Activated naive CD8-positive, alpha-beta T cell treated with anti-CD3 and anti-CD28 coated beads, Interleukin-2, amount 50 U/mL, for 24 hours (primary cell): ENCODE measurements at regions not wholly inside any gene's neighbourhood (a gene's known extent, or its start where the extent isn't known, plus 50 kb on each side); places are given as distances from the start of the nearest gene placed in this dataset.
"Not testable (repeated sequence)": the region's sequence is repeated elsewhere in the genome, so short reads cannot be mapped to it uniquely, and the experiment has no call there.

ENCODE experiments used
- ATAC-seq: fragments of 150-1000 bp; cut with Tn5 transposase; one replicate; pipeline ENCODE4 v1.10.0; 2021
- DNase-seq: peaks from one replicate; pipeline ENCODE4 v3.0.0; 2021
- H3K27ac Mint-ChIP-seq: one replicate; pipeline ENCODE4 v1.8.0; 2021; ENCODE audit warnings: mild to moderate bottlenecking, mixed read lengths
- H3K27me3 Mint-ChIP-seq: one replicate; pipeline ENCODE4 v1.8.0; 2021; ENCODE audit warnings: mixed read lengths
- H3K36me3 Mint-ChIP-seq: one replicate; pipeline ENCODE4 v1.8.0; 2021; ENCODE audit warnings: low read depth, mixed read lengths
- H3K4me1 Mint-ChIP-seq: one replicate; pipeline ENCODE4 v1.8.0; 2021; ENCODE audit warnings: mixed read lengths
- H3K4me3 Mint-ChIP-seq: one replicate; pipeline ENCODE4 v1.8.0; 2021; ENCODE audit warnings: mild to moderate bottlenecking, moderate library complexity, mixed read lengths
- H3K9me3 Mint-ChIP-seq: one replicate; pipeline ENCODE4 v1.8.0; 2021; ENCODE audit warnings: mixed read lengths

DNA sequence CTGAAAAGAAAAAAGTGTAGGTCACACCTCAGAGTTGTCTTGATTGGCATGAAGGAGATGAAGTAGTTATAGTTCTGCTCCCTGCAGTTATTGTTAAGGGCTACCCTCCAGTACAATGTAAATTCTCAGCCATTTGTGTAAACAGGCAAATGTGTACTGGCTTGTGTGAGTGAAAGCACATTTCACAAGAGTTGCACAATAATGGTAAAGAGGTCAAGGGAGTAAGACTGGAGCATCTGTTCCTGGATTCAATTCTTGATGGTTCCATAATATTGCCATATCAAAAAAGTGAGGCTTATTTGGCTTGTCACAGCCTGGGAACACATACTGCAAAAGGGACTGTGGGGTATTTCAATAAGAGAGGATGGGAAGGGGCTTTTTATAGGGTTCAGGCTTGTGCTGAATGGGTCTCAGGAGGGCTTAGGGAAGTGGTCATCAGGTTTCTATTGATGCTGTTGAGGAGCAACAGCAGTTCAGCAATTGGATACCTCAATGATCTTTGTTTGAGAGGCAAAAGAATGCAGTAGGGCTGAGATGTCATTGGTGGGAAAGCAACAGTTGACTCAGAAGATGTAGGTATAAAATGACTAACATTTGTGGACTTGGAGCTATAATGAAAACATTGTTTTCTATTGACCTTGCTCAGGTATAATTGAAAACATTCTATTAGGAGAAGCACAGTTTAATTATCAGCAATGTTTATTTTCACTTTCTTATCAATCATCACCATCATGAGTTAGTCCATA, 402.6 kb downstream of the BCKDHB start:
- H3K4me3 Mint-ChIP-seq: no peak overlapping the region
- no peak overlapping the region for H3K27ac Mint-ChIP-seq
- DNase-seq: no peak
- no peaks in the 10 kb centered on the region for H3K36me3 Mint-ChIP-seq
- H3K4me1 Mint-ChIP-seq: no peaks in the 10 kb centered on the region
- no peaks in the 10 kb centered on the region for H3K9me3 Mint-ChIP-seq
- no peaks in the 10 kb centered on the region for H3K27me3 Mint-ChIP-seq
- no peak for ATAC-seq

DNA sequence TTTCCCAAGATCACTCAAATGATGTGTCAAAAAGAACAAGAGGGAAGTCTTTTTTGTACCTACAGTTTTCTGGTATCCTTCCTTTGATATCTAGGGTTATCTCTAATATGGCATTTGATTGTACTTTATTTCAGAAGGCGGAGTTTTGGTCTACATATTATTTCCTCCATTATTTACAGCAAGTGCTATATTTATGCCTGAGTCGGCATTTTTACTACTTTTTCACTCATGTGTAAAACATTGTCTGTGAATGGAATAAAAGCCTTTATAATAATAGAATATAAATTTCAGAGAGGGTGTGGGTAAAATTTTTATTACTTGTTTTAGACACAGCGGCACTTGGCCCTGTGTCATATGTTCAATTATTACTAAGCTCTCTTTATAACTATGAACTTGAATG, 398.4 kb downstream of the BCKDHB start:
- Mint-ChIP-seq H3K36me3 (no peaks in the 10 kb centered on the region), H3K27me3 (no peaks in the 10 kb centered on the region), H3K4me1 (no peaks in the 10 kb centered on the region), H3K27ac (no peak overlapping the region), H3K9me3 (no peaks in the 10 kb centered on the region), H3K4me3 (no peak overlapping the region)
- DNase-seq: no peak
- no peak for ATAC-seq

GRCh38 chr6:80503660-80504059, 397.2 kb downstream of the BCKDHB start:
- H3K27me3 Mint-ChIP-seq: no peaks in the 10 kb centered on the region
- ATAC-seq (no peak), DNase-seq (no peak)
- no peaks in the 10 kb centered on the region for H3K9me3 Mint-ChIP-seq
- no peaks in the 10 kb centered on the region for H3K4me1 Mint-ChIP-seq
- H3K27ac Mint-ChIP-seq: no peak overlapping the region
- H3K36me3 Mint-ChIP-seq: no peaks in the 10 kb centered on the region
- H3K4me3 Mint-ChIP-seq: no peak overlapping the region

DNA sequence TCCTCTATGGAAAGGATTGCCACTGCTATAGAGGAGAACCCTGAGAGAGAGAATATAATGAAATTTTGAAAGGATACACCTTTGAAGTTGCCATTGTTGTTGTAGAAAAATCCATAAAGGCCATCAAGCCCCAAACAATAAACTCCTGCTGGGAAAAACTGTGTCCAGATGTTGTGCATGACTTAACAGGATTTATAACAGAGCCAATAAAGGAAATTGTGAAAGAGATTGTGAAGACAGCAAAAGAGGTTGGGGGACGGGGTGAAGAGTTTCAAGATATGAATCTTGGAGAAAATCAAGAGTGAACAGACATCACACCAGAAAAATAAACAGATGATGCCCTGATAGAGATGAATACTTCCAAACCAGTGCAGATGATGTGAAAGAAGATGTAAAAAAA, 396.4 kb downstream of the BCKDHB start:
- no peak overlapping the region for H3K4me3 Mint-ChIP-seq
- no peaks in the 10 kb centered on the region for H3K4me1 Mint-ChIP-seq
- no peak overlapping the region for H3K27ac Mint-ChIP-seq
- no peaks in the 10 kb centered on the region for H3K36me3 Mint-ChIP-seq
- ATAC-seq: no peak
- peaks cover 6% of the 10 kb centered on the region for H3K9me3 Mint-ChIP-seq
- DNase-seq: no peak
- H3K27me3 Mint-ChIP-seq: no peaks in the 10 kb centered on the region

DNA sequence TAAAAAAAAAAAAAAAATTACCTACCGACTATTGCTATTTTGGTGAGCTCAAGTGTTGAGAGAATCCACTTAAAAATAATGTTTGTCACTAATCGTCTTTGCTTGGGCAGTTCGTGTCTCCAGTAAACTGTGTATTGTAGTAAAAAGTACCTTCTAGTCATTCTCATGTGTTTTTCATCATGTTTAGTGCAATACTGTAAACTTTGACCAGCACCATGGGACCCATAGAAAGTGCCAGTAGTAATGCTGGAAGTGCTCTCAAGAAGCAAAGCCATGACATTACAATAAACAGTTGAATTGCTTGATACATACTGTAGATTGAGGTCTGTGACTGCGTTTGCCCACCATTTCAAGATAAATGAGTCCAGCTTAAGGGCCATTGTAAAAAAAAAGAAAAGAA, 395.2 kb downstream of the BCKDHB start:
- ATAC-seq: no peak
- H3K27ac Mint-ChIP-seq: no peak overlapping the region
- no peak overlapping the region for H3K4me3 Mint-ChIP-seq

GRCh38 chr6:80497696-80498486, 391.4 kb downstream of the BCKDHB start:
- not testable (repeated sequence) for H3K4me3 Mint-ChIP-seq, H3K27ac Mint-ChIP-seq, H3K9me3 Mint-ChIP-seq, H3K36me3 Mint-ChIP-seq, H3K27me3 Mint-ChIP-seq, ATAC-seq, DNase-seq, H3K4me1 Mint-ChIP-seq

More for the DNA sequence above, 395.2 kb downstream of the BCKDHB start:
- no peak for DNase-seq
- H3K9me3 Mint-ChIP-seq: peaks cover 6% of the 10 kb centered on the region
- H3K27me3 Mint-ChIP-seq: no peaks in the 10 kb centered on the region
- no peaks in the 10 kb centered on the region for H3K36me3 Mint-ChIP-seq
- H3K4me1 Mint-ChIP-seq: no peaks in the 10 kb centered on the region

DNA sequence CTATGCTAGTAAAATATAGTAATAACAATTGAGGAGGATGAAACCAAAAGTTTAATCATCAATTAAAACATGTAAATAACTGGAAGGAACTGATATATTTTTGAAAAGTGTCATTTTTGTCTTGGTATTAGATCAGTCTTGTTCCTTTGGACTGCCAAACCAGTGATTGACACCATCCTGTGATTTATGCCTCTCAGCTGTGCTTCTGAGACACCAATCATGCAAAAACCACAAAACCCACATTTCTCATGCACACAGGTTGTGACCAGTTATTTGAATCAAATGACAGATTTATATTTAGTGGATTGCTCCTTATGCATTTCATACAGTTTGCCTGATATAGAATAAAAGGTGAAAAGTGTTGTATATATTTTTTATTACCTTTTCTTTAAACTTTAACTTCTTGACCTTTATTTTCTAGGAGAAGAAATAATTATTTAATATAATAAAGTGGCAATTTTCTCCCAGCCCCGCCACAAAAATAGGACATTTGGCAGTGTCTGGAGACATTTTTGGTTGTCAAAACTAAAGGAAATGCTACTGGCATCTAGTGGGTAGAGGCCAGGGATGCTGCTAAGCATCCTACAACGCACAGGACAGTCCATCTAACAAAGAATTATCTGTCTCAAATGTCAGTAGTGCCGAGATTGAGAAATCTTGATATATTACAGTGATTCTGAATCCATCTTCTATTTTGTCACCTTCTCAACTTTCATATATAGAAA, 383.6 kb downstream of the BCKDHB start:
- DNase-seq: no peak
- no peak for ATAC-seq
- H3K27me3 Mint-ChIP-seq: peaks cover 4% of the 10 kb centered on the region
- no peaks in the 10 kb centered on the region for H3K36me3 Mint-ChIP-seq
- H3K4me3 Mint-ChIP-seq: no peak overlapping the region
- H3K4me1 Mint-ChIP-seq: no peaks in the 10 kb centered on the region
- no peak overlapping the region for H3K27ac Mint-ChIP-seq
- H3K9me3 Mint-ChIP-seq: no peaks in the 10 kb centered on the region

GRCh38 chr6:80488190-80488589, 381.7 kb downstream of the BCKDHB start:
- Mint-ChIP-seq H3K9me3 (no peaks in the 10 kb centered on the region), H3K36me3 (no peaks in the 10 kb centered on the region), H3K4me1 (no peaks in the 10 kb centered on the region), H3K4me3 (no peak overlapping the region), H3K27me3 (peaks cover 5% of the 10 kb centered on the region), H3K27ac (no peak overlapping the region)
- no peak for DNase-seq
- ATAC-seq: no peak

DNA sequence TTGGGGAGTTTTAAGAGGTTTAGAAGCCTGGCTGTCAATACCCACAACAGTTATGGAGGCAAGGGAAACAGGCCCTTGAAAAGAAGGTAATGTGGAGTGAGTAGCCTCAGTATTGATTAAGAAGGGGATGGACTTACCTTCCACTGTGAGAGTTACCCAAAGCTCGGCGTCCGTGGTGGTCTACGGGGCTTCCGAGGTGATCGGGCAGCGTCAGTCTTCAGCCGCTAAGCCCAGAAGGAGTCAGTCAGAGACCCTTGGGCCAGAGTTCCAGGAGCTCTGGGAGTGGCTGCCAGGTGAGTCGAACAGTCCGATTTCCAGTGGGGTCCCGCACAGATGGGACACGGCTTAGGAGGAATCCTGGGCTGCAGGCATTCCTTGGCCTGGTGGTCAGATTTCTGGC, 379.0 kb downstream of the BCKDHB start:
- H3K27ac Mint-ChIP-seq, H3K27me3 Mint-ChIP-seq, H3K9me3 Mint-ChIP-seq, DNase-seq, H3K4me1 Mint-ChIP-seq, H3K36me3 Mint-ChIP-seq, ATAC-seq, H3K4me3 Mint-ChIP-seq: not testable (repeated sequence)

GRCh38 chr6:80482056-80482455, 375.6 kb downstream of the BCKDHB start:
- peaks cover 3% of the 10 kb centered on the region for H3K27me3 Mint-ChIP-seq
- no peaks in the 10 kb centered on the region for H3K4me1 Mint-ChIP-seq
- H3K9me3 Mint-ChIP-seq: no peaks in the 10 kb centered on the region
- no peak overlapping the region for H3K4me3 Mint-ChIP-seq
- ATAC-seq: no peak
- DNase-seq: no peak
- H3K36me3 Mint-ChIP-seq: no peaks in the 10 kb centered on the region
- no peak overlapping the region for H3K27ac Mint-ChIP-seq

DNA sequence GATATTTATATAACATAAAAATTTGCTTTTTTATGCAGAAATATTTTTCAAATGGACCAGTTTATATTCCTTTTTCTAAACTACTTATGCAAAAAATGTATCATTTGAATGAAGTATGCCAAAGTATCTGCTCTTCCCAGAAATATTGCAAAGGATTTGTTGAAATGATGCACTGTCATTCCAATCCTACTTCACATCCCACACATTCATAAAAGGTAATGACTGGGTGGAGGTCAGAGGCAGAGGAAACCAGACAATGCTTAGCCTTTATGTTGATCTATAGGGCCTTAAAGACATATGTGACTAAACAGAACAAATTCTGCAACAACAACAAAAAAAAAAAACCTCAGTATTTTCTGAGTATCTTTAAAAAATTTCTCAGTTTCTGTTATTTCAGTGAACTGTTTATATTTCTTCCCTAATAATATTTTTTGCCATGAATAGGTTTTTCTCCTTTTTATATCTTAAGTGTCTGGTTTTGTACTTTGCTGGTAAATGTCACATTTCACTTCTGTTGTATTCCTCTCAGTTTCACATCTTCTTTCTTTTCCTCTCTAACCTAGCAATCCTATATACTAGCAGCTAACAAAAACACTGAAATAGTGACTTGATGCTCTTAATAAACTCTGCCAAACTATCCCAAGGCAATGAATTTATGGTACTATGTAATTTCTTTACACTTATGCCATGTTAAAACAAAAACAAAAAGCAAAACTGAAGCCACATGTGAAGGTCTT, 374.1 kb downstream of the BCKDHB start:
- Mint-ChIP-seq H3K27me3 (peaks cover 3% of the 10 kb centered on the region), H3K4me1 (no peaks in the 10 kb centered on the region), H3K9me3 (no peaks in the 10 kb centered on the region), H3K4me3 (no peak overlapping the region), H3K27ac (no peak overlapping the region), H3K36me3 (no peaks in the 10 kb centered on the region)
- ATAC-seq (no peak), DNase-seq (no peak)

GRCh38 chr6:80478030-80478429, 371.6 kb downstream of the BCKDHB start:
- no peak overlapping the region for H3K4me3 Mint-ChIP-seq
- no peaks in the 10 kb centered on the region for H3K4me1 Mint-ChIP-seq
- H3K36me3 Mint-ChIP-seq: no peaks in the 10 kb centered on the region
- no peak overlapping the region for H3K27ac Mint-ChIP-seq
- H3K27me3 Mint-ChIP-seq: no peaks in the 10 kb centered on the region
- no peaks in the 10 kb centered on the region for H3K9me3 Mint-ChIP-seq
- DNase-seq (no peak), ATAC-seq (no peak)

- Mint-ChIP-seq H3K27me3 (no peaks in the 10 kb centered on the region), H3K9me3 (no peaks in the 10 kb centered on the region), H3K36me3 (no peaks in the 10 kb centered on the region), H3K4me1 (no peaks in the 10 kb centered on the region), H3K4me3 (no peak overlapping the region), H3K27ac (no peak overlapping the region)
- no peak for ATAC-seq
- no peak for DNase-seq
These were observed 371.1 kb downstream of the BCKDHB start for GRCh38 chr6:80477591-80477990.

- DNase-seq (no peak), ATAC-seq (no peak)
- Mint-ChIP-seq H3K27ac (no peak overlapping the region), H3K36me3 (no peaks in the 10 kb centered on the region), H3K4me3 (no peak overlapping the region), H3K4me1 (no peaks in the 10 kb centered on the region), H3K9me3 (no peaks in the 10 kb centered on the region), H3K27me3 (no peaks in the 10 kb centered on the region)
These were observed 365.8 kb downstream of the BCKDHB start for GRCh38 chr6:80472271-80472670.
